HL-60 (cell line): ENCODE measurements at regions not wholly inside any gene's neighbourhood (a gene's known extent, or its start where the extent isn't known, plus 50 kb on each side); places are given as distances from the start of the nearest gene placed in this dataset.
"Not testable (repeated sequence)": the region's sequence is repeated elsewhere in the genome, so short reads cannot be mapped to it uniquely, and the experiment has no call there.

ENCODE experiments used
- DNase-seq, 2 experiments: peaks; one replicate each; pipeline ENCODE4 v3.0.0-alpha.2; 2010 to 2020; ENCODE audit warnings: low read depth in 1 of 2, low spot score in 1 of 2
- H3K27ac ChIP-seq: fragments of 250-450 bp; sonication (Bioruptor Pico); replicated peaks from 2 replicates; pipeline ENCODE4 v1.5.1; 2020; ENCODE audit warnings: mild to moderate bottlenecking, moderate library complexity
- H3K27me3 ChIP-seq: fragments of 250-450 bp; sonication (Bioruptor Pico); 2 replicates; pipeline ENCODE4 v1.5.1; 2021; ENCODE audit warnings: mild to moderate bottlenecking, moderate library complexity; ENCODE audit not compliant: insufficient read depth, poor library complexity, severe bottlenecking
- H3K4me3 ChIP-seq: replicated peaks from 2 replicates; pipeline ENCODE4 v1.5.1; 2011; ENCODE audit warnings: mild to moderate bottlenecking, control low read depth, low read length; ENCODE audit not compliant: insufficient read depth
- GABPA ChIP-seq: IDR thresholded peaks from 2 replicates; pipeline ENCODE4 v1.6.1; 2012; ENCODE audit warnings: low read depth
- POLR2AphosphoS5 ChIP-seq: IDR thresholded peaks from 2 replicates; pipeline ENCODE4 v1.6.1; 2012; ENCODE audit warnings: low read depth
- SPI1 ChIP-seq: IDR thresholded peaks from 2 replicates; pipeline ENCODE4 v1.6.1; 2012; ENCODE audit warnings: low read depth, mild to moderate bottlenecking, borderline replicate concordance
- TF ChIP-seq, protein P1 (sequence below): IDR thresholded peaks from 2 replicates; pipeline ENCODE4 v1.6.1; 2012; ENCODE audit warnings: low read depth; ENCODE audit not compliant: insufficient replicate concordance
- TF ChIP-seq, protein P2 (sequence below): IDR thresholded peaks from one replicate; pipeline ENCODE4 v1.5.1; 2011; ENCODE audit warnings: low read length, control low read depth, inconsistent platforms; ENCODE audit not compliant: insufficient read depth

DNA sequence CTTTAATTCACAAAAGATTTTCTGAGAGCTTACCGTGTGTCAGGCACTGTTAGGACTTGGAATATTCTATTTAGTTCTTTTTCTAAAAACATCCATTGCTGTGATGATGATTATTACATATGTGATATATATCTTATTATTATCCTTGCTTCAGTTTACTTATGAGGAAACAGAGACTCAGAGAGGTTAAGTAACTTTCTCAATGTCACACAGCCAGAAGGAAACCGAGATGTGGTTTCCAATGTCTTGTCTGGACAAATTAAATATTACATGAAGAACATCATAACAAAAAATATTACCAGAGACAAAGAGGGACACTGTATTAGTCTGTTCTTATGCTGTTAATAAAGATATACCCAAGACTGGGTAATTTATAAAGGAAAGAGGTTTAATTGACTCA lies 125.5 kb upstream of the DAP start:
- TF ChIP-seq GABPA, result no peak
- TF ChIP-seq SPI1, result no peak
- TF ChIP-seq, protein P1, sequence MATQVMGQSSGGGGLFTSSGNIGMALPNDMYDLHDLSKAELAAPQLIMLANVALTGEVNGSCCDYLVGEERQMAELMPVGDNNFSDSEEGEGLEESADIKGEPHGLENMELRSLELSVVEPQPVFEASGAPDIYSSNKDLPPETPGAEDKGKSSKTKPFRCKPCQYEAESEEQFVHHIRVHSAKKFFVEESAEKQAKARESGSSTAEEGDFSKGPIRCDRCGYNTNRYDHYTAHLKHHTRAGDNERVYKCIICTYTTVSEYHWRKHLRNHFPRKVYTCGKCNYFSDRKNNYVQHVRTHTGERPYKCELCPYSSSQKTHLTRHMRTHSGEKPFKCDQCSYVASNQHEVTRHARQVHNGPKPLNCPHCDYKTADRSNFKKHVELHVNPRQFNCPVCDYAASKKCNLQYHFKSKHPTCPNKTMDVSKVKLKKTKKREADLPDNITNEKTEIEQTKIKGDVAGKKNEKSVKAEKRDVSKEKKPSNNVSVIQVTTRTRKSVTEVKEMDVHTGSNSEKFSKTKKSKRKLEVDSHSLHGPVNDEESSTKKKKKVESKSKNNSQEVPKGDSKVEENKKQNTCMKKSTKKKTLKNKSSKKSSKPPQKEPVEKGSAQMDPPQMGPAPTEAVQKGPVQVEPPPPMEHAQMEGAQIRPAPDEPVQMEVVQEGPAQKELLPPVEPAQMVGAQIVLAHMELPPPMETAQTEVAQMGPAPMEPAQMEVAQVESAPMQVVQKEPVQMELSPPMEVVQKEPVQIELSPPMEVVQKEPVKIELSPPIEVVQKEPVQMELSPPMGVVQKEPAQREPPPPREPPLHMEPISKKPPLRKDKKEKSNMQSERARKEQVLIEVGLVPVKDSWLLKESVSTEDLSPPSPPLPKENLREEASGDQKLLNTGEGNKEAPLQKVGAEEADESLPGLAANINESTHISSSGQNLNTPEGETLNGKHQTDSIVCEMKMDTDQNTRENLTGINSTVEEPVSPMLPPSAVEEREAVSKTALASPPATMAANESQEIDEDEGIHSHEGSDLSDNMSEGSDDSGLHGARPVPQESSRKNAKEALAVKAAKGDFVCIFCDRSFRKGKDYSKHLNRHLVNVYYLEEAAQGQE, result no peak
- TF ChIP-seq, protein P2, sequence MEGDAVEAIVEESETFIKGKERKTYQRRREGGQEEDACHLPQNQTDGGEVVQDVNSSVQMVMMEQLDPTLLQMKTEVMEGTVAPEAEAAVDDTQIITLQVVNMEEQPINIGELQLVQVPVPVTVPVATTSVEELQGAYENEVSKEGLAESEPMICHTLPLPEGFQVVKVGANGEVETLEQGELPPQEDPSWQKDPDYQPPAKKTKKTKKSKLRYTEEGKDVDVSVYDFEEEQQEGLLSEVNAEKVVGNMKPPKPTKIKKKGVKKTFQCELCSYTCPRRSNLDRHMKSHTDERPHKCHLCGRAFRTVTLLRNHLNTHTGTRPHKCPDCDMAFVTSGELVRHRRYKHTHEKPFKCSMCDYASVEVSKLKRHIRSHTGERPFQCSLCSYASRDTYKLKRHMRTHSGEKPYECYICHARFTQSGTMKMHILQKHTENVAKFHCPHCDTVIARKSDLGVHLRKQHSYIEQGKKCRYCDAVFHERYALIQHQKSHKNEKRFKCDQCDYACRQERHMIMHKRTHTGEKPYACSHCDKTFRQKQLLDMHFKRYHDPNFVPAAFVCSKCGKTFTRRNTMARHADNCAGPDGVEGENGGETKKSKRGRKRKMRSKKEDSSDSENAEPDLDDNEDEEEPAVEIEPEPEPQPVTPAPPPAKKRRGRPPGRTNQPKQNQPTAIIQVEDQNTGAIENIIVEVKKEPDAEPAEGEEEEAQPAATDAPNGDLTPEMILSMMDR, result no peak
- no peak for TF ChIP-seq POLR2AphosphoS5
- Histone ChIP-seq H3K27me3 (no peaks in the 10 kb centered on the region), H3K27ac (no peak overlapping the region), H3K4me3 (no peak overlapping the region)
- DNase-seq, result no peak

DNA sequence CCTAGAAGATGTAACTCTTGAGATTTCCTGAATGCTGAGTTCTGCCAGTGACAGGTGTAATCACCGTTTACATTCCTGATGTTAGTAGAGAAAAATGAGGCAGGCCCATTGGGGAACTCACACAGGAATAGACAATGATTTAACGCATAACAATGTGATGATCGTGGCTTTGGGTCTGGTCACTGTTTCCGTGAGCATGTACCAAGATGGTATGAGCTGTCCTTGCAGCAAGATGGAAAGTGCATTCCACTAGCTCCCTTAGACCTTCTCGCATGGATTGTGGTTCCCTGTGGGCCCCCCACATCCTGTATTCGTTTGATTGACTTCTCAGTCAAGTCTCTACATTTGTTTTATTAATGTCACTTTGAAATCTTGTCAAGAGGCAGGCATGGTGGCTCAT lies 124.0 kb upstream of the DAP start:
- DNase-seq, result no peak
- Histone ChIP-seq H3K27ac (no peak overlapping the region), H3K27me3 (no peaks in the 10 kb centered on the region), H3K4me3 (no peak overlapping the region)
- TF ChIP-seq POLR2AphosphoS5, result no peak
- TF ChIP-seq SPI1, result no peak
- TF ChIP-seq, protein P1, result no peak
- TF ChIP-seq, protein P2, result no peak
- no peak for TF ChIP-seq GABPA

DNA sequence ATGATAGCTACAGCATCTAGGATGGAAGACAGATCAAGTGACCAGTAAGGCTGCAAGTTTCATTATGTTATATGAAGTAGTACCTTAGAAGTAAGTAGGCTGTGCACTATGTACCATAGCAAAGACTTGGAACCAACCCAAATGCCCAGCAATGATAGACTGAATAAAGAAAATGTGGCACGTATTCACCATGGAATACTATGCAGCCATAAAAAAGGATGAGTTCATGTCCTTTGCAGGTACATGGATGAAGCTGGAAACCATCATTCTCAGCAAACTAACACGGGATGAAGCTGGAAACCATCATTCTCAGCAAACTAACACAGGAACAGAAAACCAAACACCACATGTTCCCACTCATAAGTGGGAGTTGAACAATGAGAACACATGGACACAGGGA lies 122.9 kb upstream of the DAP start:
- not testable (repeated sequence) for H3K27me3 ChIP-seq, H3K27ac ChIP-seq, DNase-seq, H3K4me3 ChIP-seq

DNA sequence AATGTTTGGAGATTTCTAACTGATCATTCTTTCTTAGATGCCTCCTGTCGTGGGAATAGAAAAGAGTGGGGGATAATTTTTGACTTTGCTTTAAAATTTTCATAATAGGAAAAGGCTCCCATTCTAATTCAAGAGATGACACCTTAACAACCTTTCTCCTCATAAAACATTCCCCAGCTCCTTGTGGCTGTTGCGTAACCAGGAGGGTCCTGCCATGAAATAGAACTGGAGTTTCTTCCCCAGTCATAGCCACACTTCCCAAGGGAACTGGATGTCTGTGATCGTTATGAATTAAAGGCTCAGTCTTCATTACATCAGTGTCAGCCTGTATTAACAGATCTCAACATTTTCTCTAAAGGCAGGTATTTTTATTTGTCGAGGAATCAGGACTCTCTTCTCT lies 119.9 kb upstream of the DAP start:
- Histone ChIP-seq H3K27me3 (no peaks in the 10 kb centered on the region), H3K27ac (no peak overlapping the region), H3K4me3 (no peak overlapping the region)
- no peak for DNase-seq
- TF ChIP-seq, protein P1, result no peak
- TF ChIP-seq POLR2AphosphoS5 (no peak), SPI1 (no peak), GABPA (no peak)
- TF ChIP-seq, protein P2, result no peak

DNA sequence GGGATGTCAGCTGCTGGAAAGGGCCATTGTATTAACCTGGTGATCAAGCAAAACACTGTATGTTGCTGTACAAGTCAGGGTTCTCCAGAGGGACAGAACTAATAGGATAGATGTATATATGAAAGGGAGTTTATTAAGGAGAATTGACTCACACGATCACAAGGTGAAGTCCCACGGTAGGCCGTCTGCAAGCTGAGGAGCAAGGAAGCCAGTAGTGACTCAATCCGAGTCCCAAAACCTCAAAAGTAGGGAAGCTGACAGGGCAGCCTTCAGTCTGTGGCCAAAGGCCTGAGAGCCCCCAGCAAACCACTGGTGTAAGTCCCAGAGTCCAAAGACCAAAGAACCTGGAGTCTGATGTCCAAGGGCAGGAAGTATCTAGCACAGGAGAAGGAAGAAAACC lies 116.0 kb upstream of the DAP start:
- H3K27ac ChIP-seq, DNase-seq, H3K27me3 ChIP-seq, H3K4me3 ChIP-seq: not testable (repeated sequence)
